BLaER1 treated with 17β-estradiol and CSF1 and Interleukin-3, amounts not matched to agents 10 nM and 100 nM (cell line): ENCODE measurements at regions not wholly inside any gene's neighbourhood (a gene's known extent, or its start where the extent isn't known, plus 50 kb on each side); places are given as distances from the start of the nearest gene placed in this dataset.

Source experiments
- H3K27ac ChIP-seq, 11 experiments: shearing (Covaris generic); formaldehyde crosslinking; 2 replicates each; pipeline ENCODE4 v1.8.1; 2022
- H3K27me3 ChIP-seq, 11 experiments: shearing (Covaris generic); formaldehyde crosslinking; 2 replicates each; pipeline ENCODE4 v1.8.1; 2022
- H3K36me3 ChIP-seq, 11 experiments: shearing (Covaris generic); formaldehyde crosslinking; 2 replicates each; pipeline ENCODE4 v1.8.1; 2022
- H3K4me1 ChIP-seq, 10 experiments: shearing (Covaris generic); formaldehyde crosslinking; 2 replicates each; pipeline ENCODE4 v1.8.1; 2022
- H3K4me2 ChIP-seq, 11 experiments: shearing (Covaris generic); formaldehyde crosslinking; 2 replicates each; pipeline ENCODE4 v1.8.1; 2022
- H3K4me3 ChIP-seq, 10 experiments: shearing (Covaris generic); formaldehyde crosslinking; 2 replicates each; pipeline ENCODE4 v1.8.1; 2022
- H3K9ac ChIP-seq, 11 experiments: shearing (Covaris generic); formaldehyde crosslinking; 2 replicates each; pipeline ENCODE4 v1.8.1; 2022
- H3K9me3 ChIP-seq, 11 experiments: shearing (Covaris generic); formaldehyde crosslinking; replicated peaks in 1 of 11; 2 replicates each; pipeline ENCODE4 v1.8.1; 2022
- H4K20me1 ChIP-seq, 11 experiments: shearing (Covaris generic); formaldehyde crosslinking; 2 replicates each; pipeline ENCODE4 v1.8.1; 2022
- Cebpa-rat ChIP-seq, 11 experiments: shearing (Covaris generic); IDR thresholded peaks; 2 replicates each; pipeline ENCODE4 v1.8.1; 2022

- Histone ChIP-seq H3K27me3 (no peaks in the 10 kb centered on the region), H4K20me1 (no peaks in the 10 kb centered on the region), H3K4me1 (no peaks in the 10 kb centered on the region), H3K9me3 (no peaks in the 10 kb centered on the region), H3K9ac (no peak overlapping the region), H3K4me3 (no peak overlapping the region), H3K36me3 (no peaks in the 10 kb centered on the region), H3K27ac (no peak overlapping the region), H3K4me2 (no peak overlapping the region)
- no peak for TF ChIP-seq Cebpa-rat (IDR thresholded peaks at IDR 0.05)
These were observed 56.2 kb upstream of the PEX5L start for GRCh38 chr3:180092889-180093288.

GRCh38 chr3:180093535-180093934, 56.8 kb upstream of the PEX5L start:
- H4K20me1 ChIP-seq = no peaks in the 10 kb centered on the region

GRCh38 chr3:180097626-180098025, 60.9 kb upstream of the PEX5L start:
- Histone ChIP-seq H4K20me1 (no peaks in the 10 kb centered on the region; a peak in 1 of 22 replicates), H3K9ac (no peak overlapping the region), H3K4me3 (no peak overlapping the region), H3K4me2 (no peak overlapping the region), H3K27me3 (no peaks in the 10 kb centered on the region), H3K4me1 (no peaks in the 10 kb centered on the region), H3K27ac (no peak overlapping the region), H3K9me3 (peaks cover 0 to 5% (median 0%) of the 10 kb centered on the region in 11 experiments; a peak in 4 of 22 replicates), H3K36me3 (no peaks in the 10 kb centered on the region)
- TF ChIP-seq Cebpa-rat (IDR thresholded peaks at IDR 0.05) = no peak

More at GRCh38 chr3:180093535-180093934, 56.8 kb upstream of the PEX5L start:
- Histone ChIP-seq H3K9ac (no peak overlapping the region), H3K27ac (no peak overlapping the region), H3K9me3 (no peaks in the 10 kb centered on the region), H3K27me3 (no peaks in the 10 kb centered on the region), H3K4me1 (no peaks in the 10 kb centered on the region), H3K4me2 (no peak overlapping the region), H3K4me3 (no peak overlapping the region), H3K36me3 (no peaks in the 10 kb centered on the region)
- no peak for TF ChIP-seq Cebpa-rat (IDR thresholded peaks at IDR 0.05)

- Histone ChIP-seq H3K4me1 (no peaks in the 10 kb centered on the region), H4K20me1 (no peaks in the 10 kb centered on the region; a peak in 1 of 22 replicates), H3K9me3 (peaks cover 0 to 7% (median 0%) of the 10 kb centered on the region in 11 experiments; a peak in 4 of 22 replicates), H3K27ac (no peak overlapping the region), H3K4me2 (no peak overlapping the region), H3K9ac (no peak overlapping the region), H3K4me3 (no peak overlapping the region), H3K36me3 (no peaks in the 10 kb centered on the region), H3K27me3 (no peaks in the 10 kb centered on the region)
- TF ChIP-seq Cebpa-rat (IDR thresholded peaks at IDR 0.05) = no peak
These were observed 65.4 kb upstream of the PEX5L start for GRCh38 chr3:180102134-180102533.

- H4K20me1 ChIP-seq = no peaks in the 10 kb centered on the region; a peak in 1 of 22 replicates
- no peak overlapping the region for H3K4me2 ChIP-seq
- H3K27me3 ChIP-seq = no peaks in the 10 kb centered on the region
- H3K4me1 ChIP-seq = no peaks in the 10 kb centered on the region
- H3K9ac ChIP-seq = no peak overlapping the region
- H3K9me3 ChIP-seq = peaks cover 0 to 7% (median 0%) of the 10 kb centered on the region in 11 experiments; a peak in 4 of 22 replicates
- H3K4me3 ChIP-seq = no peak overlapping the region
- no peak overlapping the region for H3K27ac ChIP-seq
- no peaks in the 10 kb centered on the region for H3K36me3 ChIP-seq
- TF ChIP-seq Cebpa-rat (IDR thresholded peaks at IDR 0.05) = 0 out of 22 replicates have a peak, but pooled peaks of 1 of the 11 experiments have one; percentile 12
These were observed 65.9 kb upstream of the PEX5L start for GRCh38 chr3:180102604-180103003.

GRCh38 chr3:180116203-180116602, 79.5 kb upstream of the PEX5L start:
- Histone ChIP-seq H3K9ac (no peak overlapping the region), H3K27ac (no peak overlapping the region), H3K4me3 (no peak overlapping the region), H3K9me3 (peaks cover 0 to 3% (median 0%) of the 10 kb centered on the region in 11 experiments; a peak in 2 of 22 replicates), H3K4me1 (peaks cover 5 to 22% (median 13%) of the 10 kb centered on the region in 10 experiments; a peak in 17 of 20 replicates), H4K20me1 (no peaks in the 10 kb centered on the region), H3K27me3 (no peaks in the 10 kb centered on the region), H3K4me2 (no peak overlapping the region), H3K36me3 (no peaks in the 10 kb centered on the region)
- TF ChIP-seq Cebpa-rat (IDR thresholded peaks at IDR 0.05) = no peak

GRCh38 chr3:180116658-180117057, 79.9 kb upstream of the PEX5L start:
- Histone ChIP-seq H3K9me3 (peaks cover 0 to 3% (median 0%) of the 10 kb centered on the region in 11 experiments; a peak in 2 of 22 replicates), H3K4me3 (no peak overlapping the region), H3K4me1 (peaks cover 5 to 22% (median 13%) of the 10 kb centered on the region in 10 experiments; a peak in 17 of 20 replicates), H3K9ac (no peak overlapping the region), H3K27me3 (no peaks in the 10 kb centered on the region), H3K36me3 (no peaks in the 10 kb centered on the region), H4K20me1 (no peaks in the 10 kb centered on the region), H3K4me2 (peak overlapping the region in 1 of 11 experiments; percentile 57; a peak in 1 of 22 replicates), H3K27ac (no peak overlapping the region)
- TF ChIP-seq Cebpa-rat (IDR thresholded peaks at IDR 0.05) = no peak

- Histone ChIP-seq H3K9me3 (peaks cover 0 to 3% (median 0%) of the 10 kb centered on the region in 11 experiments; a peak in 2 of 22 replicates), H3K27me3 (no peaks in the 10 kb centered on the region), H3K4me2 (peak overlapping the region in 10 of 11 experiments; percentile 17 to 64 (median 49); a peak in 15 of 22 replicates), H3K9ac (peak overlapping the region in 1 of 11 experiments; percentile 2; a peak in 1 of 22 replicates), H3K4me1 (peaks cover 5 to 22% (median 13%) of the 10 kb centered on the region in 10 experiments; a peak in 17 of 20 replicates), H3K4me3 (no peak overlapping the region), H3K36me3 (no peaks in the 10 kb centered on the region), H3K27ac (peak overlapping the region in 4 of 11 experiments; percentile 28 to 61 (median 46); a peak in 4 of 22 replicates), H4K20me1 (no peaks in the 10 kb centered on the region)
- TF ChIP-seq Cebpa-rat (IDR thresholded peaks at IDR 0.05) = no peak
These were observed 80.8 kb upstream of the PEX5L start for GRCh38 chr3:180117381-180118163.

GRCh38 chr3:180119567-180119966, 82.8 kb upstream of the PEX5L start:
- no peak overlapping the region for H3K4me2 ChIP-seq
- no peaks in the 10 kb centered on the region for H3K36me3 ChIP-seq
- peaks cover 5 to 22% (median 13%) of the 10 kb centered on the region in 10 experiments; a peak in 17 of 20 replicates for H3K4me1 ChIP-seq
- H3K9ac ChIP-seq = no peak overlapping the region
- no peaks in the 10 kb centered on the region for H3K27me3 ChIP-seq
- H4K20me1 ChIP-seq = no peaks in the 10 kb centered on the region
- peaks cover 0 to 7% (median 0%) of the 10 kb centered on the region in 11 experiments; a peak in 4 of 22 replicates for H3K9me3 ChIP-seq
- TF ChIP-seq Cebpa-rat (IDR thresholded peaks at IDR 0.05) = no peak
- H3K4me3 ChIP-seq = no peak overlapping the region
- no peak overlapping the region for H3K27ac ChIP-seq
